ENCODE measurements at regions not wholly inside any gene's neighbourhood (a gene's known extent, or its start where the extent isn't known, plus 50 kb on each side); places are given as distances from the start of the nearest gene placed in this dataset.
"Not testable (repeated sequence)": the region's sequence is repeated elsewhere in the genome, so short reads cannot be mapped to it uniquely, and the experiment has no call there.

GRCh38 chr6:93183531-93183972, 235.8 kb downstream of the EPHA7 start:
- no peak for FAIRE-seq

GRCh38 chr6:93182938-93183479, 236.3 kb downstream of the EPHA7 start:
- no peak for FAIRE-seq

GRCh38 chr6:93177918-93178317, 241.4 kb downstream of the EPHA7 start:
- FAIRE-seq = no peak

GRCh38 chr6:93177438-93177837, 241.9 kb downstream of the EPHA7 start:
- no peak for FAIRE-seq

GRCh38 chr6:93176070-93176469, 243.3 kb downstream of the EPHA7 start:
- no peak for FAIRE-seq

- FAIRE-seq = not testable (repeated sequence)
Measured at GRCh38 chr6:93173573-93173972, 245.8 kb downstream of the EPHA7 start.

- FAIRE-seq = no peak
Measured at GRCh38 chr6:93165850-93166430, 253.4 kb downstream of the EPHA7 start.

- FAIRE-seq = no peak
Measured at GRCh38 chr6:93164781-93165180, 254.6 kb downstream of the EPHA7 start.

- FAIRE-seq = no peak
Measured at GRCh38 chr6:93163146-93163545, 256.2 kb downstream of the EPHA7 start.

GRCh38 chr6:93139408-93140081, 279.8 kb downstream of the EPHA7 start:
- no peak for FAIRE-seq

- no peak for FAIRE-seq
Measured at GRCh38 chr6:93136111-93136510, 283.2 kb downstream of the EPHA7 start.

- FAIRE-seq = no peak
Measured at GRCh38 chr6:93124006-93124632, 295.2 kb downstream of the EPHA7 start.

- no peak for FAIRE-seq
Measured at GRCh38 chr6:93123585-93123984, 295.8 kb downstream of the EPHA7 start.

- no peak for FAIRE-seq
Measured at GRCh38 chr6:93120154-93120742, 299.1 kb downstream of the EPHA7 start.

- FAIRE-seq = no peak
Measured at GRCh38 chr6:93105907-93106306, 313.5 kb downstream of the EPHA7 start.

GRCh38 chr6:93105017-93105416, 314.3 kb downstream of the EPHA7 start:
- FAIRE-seq = no peak

- no peak for FAIRE-seq
Measured at GRCh38 chr6:93104195-93104817, 315.1 kb downstream of the EPHA7 start.

GRCh38 chr6:93088621-93089501, 330.5 kb downstream of the EPHA7 start:
- FAIRE-seq = no peak

GRCh38 chr6:93087606-93088005, 331.8 kb downstream of the EPHA7 start:
- no peak for FAIRE-seq

GRCh38 chr6:93086351-93086750, 333.0 kb downstream of the EPHA7 start:
- no peak for FAIRE-seq

GRCh38 chr6:93083337-93084230, 335.8 kb downstream of the EPHA7 start:
- no peak for FAIRE-seq

Data from colon (tissue), 2 donors.